ENCODE measurements at regions not wholly inside any gene's neighbourhood (a gene's known extent, or its start where the extent isn't known, plus 50 kb on each side); places are given as distances from the start of the nearest gene placed in this dataset.

- TF ChIP-seq CTCF (conservative IDR thresholded peaks at IDR 0.05 in 1 of 2, IDR thresholded peaks at IDR 0.05 in 1 of 2; ENCODE audit: low read depth in 1 of 2, low read length in 2 of 2) (no peak), EZH2 (IDR thresholded peaks at IDR 0.05; ENCODE audit: low read length, missing control alignments) (no peak)
Measured at GRCh38 chr2:41004700-41005099, 552.8 kb upstream of the SLC8A1 start.

All from fibroblast of lung (primary cell).